ENCODE measurements at regions not wholly inside any gene's neighbourhood (a gene's known extent, or its start where the extent isn't known, plus 50 kb on each side); places are given as distances from the start of the nearest gene placed in this dataset.
A peak's percentile ranks its signal among the peaks of the same experiment; 100 is the strongest.
"Not testable (repeated sequence)": the region's sequence is repeated elsewhere in the genome, so short reads cannot be mapped to it uniquely, and the experiment has no call there.

DNA sequence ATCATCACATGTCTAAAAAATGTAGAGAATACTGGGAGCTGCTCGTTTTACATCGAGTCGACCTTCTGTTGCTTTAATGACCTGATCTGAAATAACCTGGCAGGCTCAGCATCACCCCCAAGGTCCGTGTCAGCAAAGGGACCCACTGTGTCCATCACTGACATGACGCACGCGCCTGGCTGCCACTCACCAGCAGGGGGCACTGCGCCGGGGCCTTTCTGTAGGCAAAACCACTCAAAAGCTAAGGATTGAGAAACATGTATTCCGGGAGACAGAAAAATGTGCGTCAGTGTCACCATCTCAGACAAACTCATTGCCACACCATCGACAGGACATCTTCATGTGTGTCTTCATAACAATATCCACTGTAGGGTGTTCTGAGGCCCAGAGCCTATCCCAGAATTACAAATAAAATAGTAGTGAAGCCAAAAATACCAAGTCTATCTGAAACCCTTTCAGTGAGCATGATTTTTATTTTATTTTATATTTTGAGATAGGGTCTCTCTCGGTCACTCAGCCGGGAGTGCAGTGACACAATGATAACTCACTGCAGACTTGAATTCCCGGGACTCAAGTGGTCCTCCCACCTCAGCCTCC, 130.3 kb upstream of the LSM14A start:
- DNase-seq = peak; percentile 54 to 72

DNA sequence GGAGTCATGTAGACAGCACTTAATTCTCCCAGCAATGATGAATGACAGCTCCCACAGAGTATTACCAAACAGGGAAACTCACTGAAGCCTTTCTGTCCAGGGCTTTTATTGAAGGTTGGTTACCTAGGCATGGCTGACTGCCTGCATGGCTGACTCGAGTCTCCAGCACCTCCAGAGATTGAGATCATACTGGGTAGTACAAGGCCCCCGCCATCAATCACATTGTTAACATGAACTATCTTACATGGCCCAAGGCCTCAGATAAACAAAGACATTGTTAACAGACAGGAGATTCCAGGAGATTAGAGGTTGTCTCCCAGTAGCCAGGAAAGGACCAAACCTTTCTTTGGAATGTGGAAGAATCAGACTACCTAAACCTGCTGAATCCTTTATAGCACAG, 128.3 kb upstream of the LSM14A start:
- no peak for DNase-seq

DNA sequence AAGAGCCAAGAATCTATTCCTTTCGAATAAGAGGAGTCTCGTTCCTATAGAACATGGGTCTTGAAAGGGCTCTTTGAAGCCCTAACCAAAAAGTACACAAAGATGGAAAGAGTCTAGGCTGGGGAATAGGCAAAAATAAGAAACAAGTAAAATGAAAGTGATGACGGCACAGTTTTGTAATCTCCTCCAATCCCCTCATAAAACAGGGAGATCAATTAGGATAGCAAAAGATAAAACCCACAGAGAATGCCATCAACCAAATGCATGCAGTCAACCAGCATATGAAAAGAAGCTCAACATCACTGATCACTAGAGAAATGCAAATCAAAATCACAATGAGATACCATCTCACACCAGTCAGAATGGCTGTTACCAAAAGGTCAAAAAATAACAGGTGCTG, 122.4 kb upstream of the LSM14A start:
- no peak for DNase-seq

DNA sequence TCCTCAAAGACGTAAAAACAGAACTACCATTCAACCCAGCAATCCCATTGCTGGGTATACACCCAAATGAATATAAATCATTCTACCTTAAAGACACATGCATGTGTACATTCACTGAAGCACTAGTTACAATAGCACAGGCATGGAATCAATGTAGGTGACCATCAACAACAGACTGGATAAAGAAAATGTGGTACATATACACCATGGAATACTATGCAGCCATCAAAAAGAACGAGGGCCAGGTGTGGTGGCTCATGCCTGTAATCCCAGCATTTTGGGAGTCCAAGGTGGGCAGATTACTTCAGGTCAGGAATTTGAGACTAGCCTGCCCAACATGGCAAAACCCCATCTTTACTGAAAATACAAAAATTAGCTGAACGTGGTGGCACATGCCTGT, 121.9 kb upstream of the LSM14A start:
- DNase-seq = not testable (repeated sequence)

DNA sequence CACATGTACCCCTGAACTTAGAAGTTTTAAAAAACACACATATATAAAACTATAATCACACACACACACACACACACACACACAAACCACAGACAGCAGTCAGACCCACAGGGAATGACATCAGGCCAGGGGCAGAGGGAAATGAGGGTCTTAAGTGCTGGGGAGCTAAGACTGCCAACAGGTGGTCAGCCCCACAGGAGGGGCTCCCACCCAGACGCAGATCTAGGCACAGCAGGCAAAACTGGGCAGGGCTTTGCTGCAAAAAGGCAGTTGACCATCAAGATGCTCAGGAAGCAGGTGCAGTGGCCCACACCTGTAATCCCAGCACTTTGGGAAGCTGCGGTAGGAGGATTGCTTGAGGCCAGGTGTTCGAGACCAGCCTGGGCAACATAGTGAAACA, 121.0 kb upstream of the LSM14A start:
- DNase-seq = no peak

DNA sequence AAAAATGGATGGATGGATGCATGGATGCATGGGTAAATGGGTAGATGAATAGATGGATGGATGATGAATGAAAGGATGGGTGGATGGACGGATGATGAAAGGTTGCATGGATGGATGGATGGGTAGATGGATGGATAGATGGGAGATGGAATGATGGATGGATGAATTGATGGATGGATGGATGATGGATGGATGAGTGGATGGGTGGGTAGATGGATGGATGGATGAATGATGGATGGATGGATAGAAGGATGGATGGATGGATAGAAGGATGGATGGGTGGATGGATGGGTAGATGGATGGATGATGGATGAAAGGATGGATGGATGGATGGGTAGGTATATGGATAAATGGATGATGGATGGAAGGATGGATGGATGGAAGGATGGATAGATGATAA, 115.1 kb upstream of the LSM14A start:
- DNase-seq = no peak

DNA sequence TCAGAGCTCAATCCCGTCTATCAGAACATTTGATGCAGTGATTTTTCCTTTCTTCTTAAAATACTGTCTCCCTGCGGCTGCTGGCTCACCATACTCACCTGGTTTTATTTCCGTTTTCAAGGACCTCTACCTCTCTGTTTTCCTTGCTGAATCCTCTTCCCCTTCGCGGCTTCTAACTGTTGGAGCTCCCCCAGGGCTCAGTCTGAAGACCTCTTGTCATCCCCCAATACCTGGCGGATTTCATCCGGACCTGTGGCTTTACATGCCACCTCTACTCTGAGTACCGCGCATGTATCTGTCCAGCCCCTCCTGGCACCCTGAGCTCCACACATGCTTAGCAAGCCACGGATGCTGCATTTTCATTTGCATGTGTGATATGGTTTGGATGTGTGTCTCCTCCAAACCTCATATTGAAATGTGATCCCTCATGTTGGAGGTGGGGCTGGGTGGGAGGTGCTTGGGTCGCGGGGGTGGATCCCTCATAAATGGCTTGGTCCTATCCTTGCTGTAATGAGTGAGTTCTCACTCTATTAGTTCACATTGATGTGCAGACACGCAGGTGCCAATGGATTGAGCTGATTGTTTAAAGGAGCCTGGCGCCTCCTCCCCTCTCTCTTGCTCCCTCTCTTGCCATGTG, 106.2 kb upstream of the LSM14A start:
- no peak for DNase-seq

DNA sequence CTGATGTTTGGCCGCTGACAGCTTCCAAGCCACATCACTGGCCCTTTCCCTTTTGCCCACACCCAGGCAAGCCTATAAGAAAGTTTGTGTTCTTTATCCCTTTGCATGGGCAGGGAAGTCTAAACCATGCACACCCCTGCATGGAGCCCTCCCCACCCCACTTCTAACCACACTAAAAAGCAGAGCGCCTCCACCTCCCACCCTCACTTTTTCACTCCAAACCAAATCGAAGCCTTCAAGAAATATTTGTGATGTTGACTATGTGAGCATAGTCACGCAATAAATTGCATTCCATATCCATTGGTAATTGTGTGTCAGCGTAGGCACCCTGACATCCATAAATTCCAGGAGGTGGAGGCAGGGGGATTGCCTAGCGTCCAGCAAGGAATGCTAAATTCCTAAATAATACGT, 104.4 kb upstream of the LSM14A start:
- DNase-seq = no peak

DNA sequence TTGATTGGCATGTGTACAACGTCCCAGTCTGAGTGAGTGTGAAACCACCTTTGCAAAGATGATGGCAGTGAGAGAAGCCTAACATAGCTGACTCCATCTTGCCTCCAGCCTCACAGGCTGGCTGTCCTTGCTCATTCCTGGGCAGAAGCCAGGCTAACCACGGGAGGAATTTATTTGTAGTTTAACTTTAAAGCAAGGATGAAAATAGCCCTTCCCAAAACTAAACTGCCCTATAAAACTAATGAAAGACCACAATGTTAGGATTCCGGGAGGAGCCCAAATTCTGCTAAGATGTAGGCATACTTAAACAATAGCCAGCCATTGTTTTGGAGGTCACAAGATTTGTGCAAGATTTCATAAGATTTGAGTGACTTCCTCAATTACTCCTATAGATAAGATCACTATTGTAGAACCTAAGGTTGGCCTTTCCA, 96.6 kb upstream of the LSM14A start:
- DNase-seq = no peak

DNA sequence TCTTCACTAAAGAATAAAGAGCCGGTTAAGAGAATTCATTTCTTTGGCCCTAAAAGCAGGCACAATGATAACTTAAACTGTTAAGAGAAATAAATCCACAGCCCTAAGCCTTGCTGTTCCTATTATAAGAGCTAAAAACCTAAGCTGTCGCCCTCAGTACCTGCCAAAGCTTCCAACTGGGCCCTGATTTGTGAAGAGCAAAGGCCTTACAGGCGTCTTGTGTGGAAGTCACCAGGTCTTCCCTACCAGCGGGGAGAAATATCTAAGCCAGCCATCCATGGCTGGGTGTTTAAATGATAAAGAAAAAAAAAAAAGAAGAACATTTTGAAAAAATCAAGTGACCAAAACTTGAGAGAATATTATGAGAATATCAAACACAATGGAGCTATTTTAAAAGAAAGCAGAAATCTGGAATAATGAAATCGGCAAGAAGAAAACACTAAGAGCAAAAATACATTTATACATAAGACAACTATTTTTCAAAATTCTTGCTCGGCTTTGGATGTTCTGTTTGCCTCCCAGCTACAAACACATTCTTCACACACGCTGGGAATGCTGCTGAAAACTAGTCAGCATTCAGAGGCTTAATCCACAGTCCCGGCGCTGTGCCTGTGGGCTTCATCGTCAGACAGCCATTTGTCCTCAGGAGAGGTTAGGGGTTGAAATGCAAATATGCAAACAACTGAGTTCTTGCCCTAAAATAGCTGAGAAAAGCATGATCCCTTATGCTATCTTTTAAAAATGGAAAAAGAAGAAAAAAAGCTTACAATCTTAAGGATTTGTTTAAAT, 89.8 kb upstream of the LSM14A start:
- no peak for DNase-seq

DNA sequence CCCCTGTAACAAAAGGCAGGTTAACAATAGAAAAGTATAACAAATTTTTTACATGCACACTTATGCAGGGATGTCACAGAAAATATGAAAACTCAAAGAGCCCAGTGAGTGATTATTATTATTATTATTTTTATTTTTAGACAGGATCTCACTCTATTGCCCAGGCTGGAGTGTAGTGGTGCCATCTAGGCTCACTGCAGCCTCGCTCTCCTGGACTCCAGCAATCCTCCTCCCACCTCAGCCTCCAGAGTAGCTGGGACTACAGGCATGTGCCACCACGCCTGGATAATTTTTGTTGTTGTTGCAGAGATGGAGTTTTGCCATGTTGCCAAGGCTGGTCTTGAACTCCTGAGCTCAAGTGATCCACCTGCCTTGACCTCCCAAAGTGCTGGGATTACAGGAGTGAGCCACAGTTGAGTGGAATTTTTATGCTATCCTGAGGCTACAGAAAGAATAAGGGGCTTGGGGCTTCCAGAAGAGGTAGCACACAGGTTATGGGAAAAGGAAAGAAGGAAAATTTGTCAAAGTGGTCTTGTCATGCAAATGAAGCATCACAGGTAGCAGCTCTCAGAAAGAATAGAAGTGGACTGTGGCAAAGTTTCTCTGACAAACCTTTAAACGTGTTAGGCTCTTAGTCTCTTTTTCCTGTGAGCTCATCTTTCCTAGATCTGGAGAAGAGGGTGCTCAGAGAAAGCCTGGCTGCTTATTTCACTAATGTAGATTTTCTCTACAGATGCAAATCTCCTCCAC, 87.7 kb upstream of the LSM14A start:
- DNase-seq = no peak

DNA sequence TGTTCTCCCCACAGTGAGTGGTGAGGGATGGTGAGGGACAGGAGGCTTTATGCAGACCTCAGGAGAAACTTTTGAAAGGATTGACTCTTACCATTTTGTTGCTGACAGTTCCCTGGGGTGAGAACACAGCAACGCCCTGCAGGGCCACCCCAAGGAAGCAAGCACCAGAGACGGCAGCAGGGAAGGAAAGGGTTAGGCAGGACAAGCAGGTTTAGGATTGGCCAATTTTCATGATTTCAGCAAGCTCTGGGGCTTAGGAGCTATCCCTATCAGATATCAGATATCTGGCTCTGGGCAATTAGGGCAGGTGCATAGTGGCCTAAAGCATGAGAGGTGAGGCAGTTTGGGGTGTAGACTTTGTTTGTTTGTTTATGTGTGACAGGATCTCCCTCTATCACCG, 87.0 kb upstream of the LSM14A start:
- DNase-seq = no peak

DNA sequence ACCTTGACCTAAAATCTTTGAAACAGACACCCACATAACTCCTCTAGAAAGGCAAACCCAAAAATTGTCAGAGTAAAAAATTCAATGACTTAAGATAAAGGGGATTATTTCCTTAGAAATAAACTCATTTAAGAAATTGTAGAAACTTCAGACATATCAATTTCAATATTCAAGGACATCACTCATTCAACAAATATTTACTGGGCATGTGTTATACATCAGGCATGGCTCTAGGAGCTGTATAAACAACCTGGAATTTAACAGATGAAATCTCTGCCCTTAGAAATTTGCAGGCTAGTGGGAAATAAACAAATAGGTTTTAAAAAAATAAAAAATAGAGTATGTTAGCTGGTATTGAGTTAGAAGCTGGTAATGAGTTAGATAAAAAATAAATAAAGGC, 84.0 kb upstream of the LSM14A start:
- no peak for DNase-seq

DNA sequence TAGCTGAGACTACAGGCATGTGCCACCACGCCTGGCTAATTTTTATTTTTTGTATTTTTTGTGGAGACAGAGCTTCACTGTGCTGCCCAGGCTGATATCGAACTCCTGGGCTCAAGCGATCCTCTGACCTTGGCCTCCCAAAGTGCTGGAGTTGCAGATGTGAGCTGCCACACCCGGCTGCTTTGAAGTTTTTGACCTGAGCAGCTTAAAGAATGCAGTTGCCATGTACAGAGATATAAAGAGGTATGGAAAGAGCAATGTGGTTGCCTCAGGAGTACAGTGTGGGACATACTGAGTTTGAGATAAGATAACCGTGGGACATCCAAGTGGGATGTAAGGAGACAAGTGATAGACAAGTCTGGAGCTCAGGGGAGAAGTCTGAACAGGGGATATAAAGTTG, 82.7 kb upstream of the LSM14A start:
- DNase-seq = no peak

DNA sequence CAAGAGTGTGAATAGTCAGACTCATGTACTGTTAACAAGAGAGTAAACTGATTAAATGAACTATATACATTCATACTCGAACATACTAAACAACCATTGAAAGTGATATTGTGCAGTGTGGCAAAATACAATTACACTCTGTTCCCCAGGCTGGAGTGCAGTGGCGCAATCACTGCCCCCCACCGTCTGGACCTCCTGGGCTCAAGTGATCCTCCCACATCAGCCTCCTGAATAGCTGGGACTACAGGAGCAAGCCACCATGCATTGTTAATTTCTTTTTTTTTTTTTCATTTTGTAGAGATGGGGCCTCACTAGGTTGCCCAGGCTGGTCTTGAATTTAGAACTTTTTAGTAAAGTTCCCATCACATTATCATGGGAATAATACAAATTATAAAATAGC, 77.3 kb upstream of the LSM14A start:
- no peak for DNase-seq

DNA sequence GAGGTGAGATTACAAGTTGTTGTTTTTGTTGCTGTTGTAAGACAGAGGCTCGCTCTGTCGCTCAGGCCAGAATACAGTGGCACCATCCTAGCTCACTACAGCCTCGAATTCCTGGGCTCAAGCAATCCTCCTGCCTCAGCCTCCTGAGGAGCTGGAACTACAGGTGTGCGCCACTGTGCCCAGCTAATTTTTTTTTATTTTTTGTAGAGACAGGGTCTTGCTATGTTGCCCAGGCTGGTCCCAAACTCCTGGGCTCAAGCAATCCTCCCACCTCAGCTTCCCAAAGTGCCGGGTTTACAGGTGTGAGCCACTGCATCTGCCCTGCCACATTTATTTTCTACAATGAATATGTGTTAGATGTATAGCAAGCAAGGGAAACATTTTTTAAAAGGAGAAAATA, 76.9 kb upstream of the LSM14A start:
- not testable (repeated sequence) for DNase-seq

DNA sequence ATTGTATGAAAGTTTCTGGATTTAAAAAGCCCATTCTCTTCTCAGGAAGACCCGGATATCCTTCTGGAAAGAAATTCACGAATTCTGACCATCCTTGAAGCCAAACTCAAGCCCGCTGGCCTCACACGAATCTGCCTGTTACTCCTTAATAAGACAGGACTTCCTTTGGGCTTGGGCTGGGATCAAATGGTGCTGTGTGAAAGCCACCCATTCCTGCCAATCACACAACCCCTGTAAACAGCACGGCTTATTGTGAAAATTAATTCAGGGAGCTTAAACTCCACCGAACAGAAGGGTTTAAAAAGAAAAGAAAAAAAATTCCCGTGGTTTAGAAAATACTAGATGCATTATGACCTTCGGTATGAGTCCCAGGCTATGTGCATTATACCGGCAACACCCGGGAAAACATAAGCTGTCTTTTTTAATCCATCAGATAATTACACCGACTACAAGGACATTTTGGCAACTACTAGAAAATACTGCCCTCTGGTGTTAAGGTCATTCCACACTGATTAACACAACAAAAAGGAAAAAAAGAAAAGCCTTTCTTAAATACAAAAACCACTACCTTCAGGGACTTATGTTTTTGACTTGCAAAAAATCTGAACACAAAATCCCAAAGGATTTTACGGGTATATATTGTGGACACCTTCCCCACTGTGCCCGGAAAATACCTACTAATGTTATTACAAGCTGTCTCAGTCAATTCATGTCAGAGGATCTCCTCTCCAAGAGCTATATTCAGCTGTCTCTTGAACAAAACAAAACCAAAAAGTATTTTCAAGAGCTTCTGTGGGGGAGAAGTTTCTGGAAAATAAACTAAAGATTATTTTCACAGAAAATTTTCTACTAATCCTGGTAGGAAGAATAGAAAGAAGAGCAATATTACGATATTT, 76.0 kb upstream of the LSM14A start:
- no peak for DNase-seq

DNA sequence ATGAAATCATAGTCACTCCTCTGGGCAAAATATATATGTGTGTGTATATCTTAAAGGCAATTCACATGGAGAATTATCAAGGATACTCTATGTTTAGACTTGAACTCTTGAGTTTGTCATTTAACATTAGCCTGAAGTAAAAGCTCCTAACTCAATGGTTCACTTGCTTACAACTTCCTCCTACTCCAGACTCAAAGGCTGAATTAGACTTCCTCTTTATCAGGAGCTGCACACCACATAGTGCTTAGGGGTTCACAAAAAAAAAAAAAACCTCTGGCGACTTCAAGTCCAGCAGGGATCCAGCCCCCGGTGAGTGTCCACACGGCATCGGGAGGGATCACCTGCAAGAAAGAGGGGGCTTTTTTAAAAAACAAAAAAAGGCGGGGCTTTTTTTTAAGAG, 68.2 kb upstream of the LSM14A start:
- DNase-seq = no peak

DNA sequence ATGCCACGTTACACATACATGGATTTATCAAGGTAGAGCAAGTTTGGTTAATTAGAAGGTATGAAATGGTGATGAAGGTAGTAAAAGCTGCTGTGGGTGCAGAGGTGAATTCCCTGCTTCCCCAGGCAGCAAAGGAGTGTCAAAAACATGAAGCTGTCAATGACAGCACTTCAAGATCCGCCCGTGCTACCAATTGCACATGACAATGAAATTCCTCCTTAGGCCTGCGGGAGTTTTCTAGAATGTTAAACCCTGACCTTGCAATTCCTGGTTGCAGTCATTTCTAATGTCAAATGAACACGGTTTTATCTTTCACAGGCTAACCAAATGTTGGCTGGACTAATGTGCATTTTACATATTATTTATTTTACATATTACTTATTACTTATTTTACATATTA, 67.7 kb upstream of the LSM14A start:
- no peak for DNase-seq

DNA sequence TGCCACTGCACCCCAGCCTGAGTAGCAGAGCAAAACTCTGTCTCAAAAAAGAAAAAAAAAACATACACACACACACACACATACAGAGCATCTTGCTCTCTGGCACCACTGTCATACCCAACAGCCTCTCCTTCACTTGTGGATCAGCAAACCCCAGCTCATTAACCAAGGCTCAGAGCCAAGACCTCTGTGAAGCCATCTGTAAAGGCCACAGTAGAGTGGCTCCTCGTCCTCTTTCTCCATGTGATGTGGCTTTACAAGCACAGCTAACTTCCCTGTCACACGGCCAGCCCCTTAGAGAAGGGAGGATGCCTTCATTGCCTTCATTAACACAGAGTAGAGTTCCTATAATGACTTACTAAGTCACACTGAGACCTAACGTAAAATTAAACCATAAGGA, 62.7 kb upstream of the LSM14A start:
- DNase-seq = no peak

DNA sequence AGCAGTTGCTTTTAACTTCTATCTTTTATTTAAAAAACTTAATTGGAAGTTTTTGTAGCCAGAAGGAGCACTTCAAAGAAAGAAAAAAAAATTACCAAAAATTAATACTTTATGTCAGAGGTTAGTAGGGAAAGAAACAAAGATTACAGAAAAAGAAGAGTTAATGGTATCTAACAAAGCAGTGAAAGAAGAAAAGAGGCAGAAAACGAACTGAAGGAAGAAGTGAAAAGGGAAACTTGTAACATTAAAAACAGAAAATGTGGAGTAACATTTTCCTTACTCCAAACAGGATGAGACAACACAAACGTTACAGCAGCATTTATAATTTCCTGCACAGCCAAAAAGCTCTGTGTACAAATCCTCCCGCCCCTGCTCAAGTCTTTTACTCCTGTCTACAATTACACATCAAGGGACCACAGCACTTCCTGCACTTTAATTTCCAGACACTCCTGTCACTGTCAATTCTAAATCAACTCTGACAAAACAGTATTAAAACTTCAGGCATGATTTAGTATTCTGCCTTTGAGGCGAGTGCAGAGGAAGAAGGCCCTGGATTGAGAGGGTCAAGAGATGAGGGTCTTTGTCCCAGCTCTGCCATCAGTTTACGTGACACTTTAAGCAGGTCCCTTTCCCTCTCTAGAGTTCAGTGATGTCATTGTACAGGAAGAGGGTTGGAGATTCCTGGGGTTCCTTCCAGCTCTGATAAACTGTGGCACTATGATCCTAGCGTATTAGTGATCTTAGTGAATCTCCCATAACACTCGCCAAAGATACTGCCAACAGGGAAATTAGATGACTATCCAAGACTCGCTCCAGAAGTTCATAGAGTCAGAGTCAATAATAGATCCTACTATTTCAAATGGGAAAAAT, 53.2 kb upstream of the LSM14A start:
- no peak for DNase-seq

DNA sequence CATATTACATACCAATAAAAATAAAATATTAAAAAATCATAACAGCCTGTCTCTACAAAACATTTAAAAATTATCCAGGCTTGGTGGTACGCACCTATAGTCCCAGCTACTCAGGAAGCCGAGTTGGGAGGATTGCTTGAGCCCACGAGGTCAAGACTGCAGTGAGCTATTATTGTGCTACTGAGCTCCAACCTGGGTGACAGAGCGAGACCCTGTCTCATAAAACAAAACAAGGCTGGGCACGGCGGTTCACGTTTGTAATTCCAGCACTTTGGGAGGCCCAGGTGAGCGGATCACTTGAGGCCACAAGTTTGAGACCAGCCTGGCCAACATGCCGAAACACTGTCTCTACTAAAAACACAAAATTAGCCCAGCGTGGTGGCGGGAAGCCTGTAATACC, 52.2 kb upstream of the LSM14A start:
- no peak for DNase-seq

All from stimulated activated CD4-positive, alpha-beta T cell treated with anti-CD3 and anti-CD28 coated beads, Interleukin-4, amount 100 ng/mL, for 4 hours (primary cell).